Neural progenitor cell (in vitro differentiated cells): ENCODE measurements at regions not wholly inside any gene's neighbourhood (a gene's known extent, or its start where the extent isn't known, plus 50 kb on each side); places are given as distances from the start of the nearest gene placed in this dataset.
"Not testable (repeated sequence)": the region's sequence is repeated elsewhere in the genome, so short reads cannot be mapped to it uniquely, and the experiment has no call there.

Experiments
- CTCF ChIP-seq: fragments of 200-600 bp; sonication (generic); IDR thresholded peaks from 2 replicates; pipeline ENCODE4 v1.5.1; 2017; ENCODE audit warnings: antibody characterized with exemption, mild to moderate bottlenecking
- EZH2 ChIP-seq: fragments of 200-600 bp; sonication (generic); IDR thresholded peaks from 2 replicates; pipeline ENCODE4 v1.6.1; 2017; ENCODE audit warnings: antibody characterized with exemption, mild to moderate bottlenecking, moderate library complexity
- EZH2phosphoT487 ChIP-seq: fragments of 200-600 bp; sonication (generic); IDR thresholded peaks from 2 replicates; pipeline ENCODE4 v1.6.1; 2017; ENCODE audit warnings: antibody characterized with exemption

GRCh38 chr14:28635816-28636215, 130.8 kb upstream of the FOXG1 start:
- TF ChIP-seq CTCF, EZH2, EZH2phosphoT487: not testable (repeated sequence)
